GM21360 (cell line): ENCODE measurements at regions not wholly inside any gene's neighbourhood (a gene's known extent, or its start where the extent isn't known, plus 50 kb on each side); places are given as distances from the start of the nearest gene placed in this dataset.
A peak's percentile ranks its signal among the peaks of the same experiment; 100 is the strongest.
"Not testable (repeated sequence)": the region's sequence is repeated elsewhere in the genome, so short reads cannot be mapped to it uniquely, and the experiment has no call there.

Experiments used
- ATAC-seq: cut with Tn5 transposase; IDR thresholded peaks from one replicate; pipeline ENCODE4 v1.9.1; 2021; ENCODE audit warnings: mild to moderate bottlenecking, moderate library complexity; ENCODE audit not compliant: unreplicated experiment

DNA sequence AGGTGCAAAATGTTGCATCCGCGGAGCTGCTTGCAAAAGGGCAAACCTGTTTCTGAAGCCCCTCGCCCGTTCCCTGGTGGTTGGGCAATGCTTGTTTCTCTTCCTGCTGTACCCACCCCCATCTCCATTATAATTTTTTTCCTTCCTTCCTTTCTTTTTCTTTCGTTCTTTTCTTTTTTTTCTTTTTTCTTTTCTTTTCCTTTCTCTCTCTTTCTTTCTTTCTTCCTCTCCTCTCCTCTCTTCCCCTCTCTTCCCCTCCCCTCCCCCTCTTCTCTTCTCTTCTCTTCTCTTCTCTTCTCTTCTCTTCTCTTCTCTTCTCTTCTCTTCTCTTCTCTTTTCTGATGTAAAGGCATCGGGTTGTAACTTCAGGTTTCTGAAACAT lies 278.2 kb downstream of the GATA3 start:
- no peak for ATAC-seq

DNA sequence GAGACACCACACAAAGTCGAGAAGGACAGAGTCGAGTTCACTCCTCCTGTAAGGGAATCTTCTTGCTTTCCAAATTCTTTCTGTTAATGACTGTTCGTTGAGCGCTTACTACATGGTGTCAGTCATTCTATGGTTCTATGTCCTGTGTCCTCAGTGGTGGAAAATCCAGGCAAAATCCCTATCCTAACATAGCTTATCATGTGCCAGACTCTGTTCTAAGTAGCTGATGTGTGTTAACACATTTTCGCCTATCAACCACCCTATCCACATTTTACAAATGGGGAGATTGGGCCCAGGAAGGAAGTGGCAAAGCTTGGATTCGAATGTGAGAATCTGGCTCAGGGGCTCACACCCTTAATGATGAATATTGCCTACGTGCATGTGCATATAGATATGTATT lies 280.1 kb downstream of the GATA3 start:
- ATAC-seq, result no peak

DNA sequence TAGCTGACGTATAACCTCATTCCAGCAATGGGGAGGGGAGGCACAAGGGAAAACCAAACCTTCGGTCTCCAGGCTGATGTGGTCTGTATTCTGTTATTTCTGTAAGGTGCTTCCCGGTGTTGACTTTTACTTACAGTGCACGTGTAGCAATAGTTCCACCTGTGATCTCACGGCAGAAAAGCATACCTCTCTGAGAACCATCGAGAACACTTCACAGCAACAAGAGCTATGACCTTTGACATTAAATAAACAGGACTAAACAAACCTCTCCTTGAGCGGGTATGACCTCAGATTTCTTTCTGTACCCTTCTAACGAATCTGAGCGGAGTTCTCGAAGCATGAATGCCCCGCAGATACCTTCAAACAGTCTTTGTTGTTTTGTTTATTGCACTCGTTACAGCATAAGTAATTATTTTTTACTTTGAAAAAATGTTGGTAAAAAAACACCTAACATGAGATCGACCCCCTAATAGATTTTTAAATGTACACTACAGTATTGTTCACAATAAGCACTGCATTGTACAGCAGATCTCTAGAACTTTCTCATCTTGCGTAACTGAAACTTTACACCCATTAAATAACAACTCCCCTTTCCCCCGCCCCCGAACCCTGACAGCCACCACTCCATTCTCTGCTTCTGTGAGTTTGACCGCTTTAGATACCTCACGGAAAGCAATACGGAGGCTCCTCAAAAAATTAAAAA lies 282.3 kb downstream of the GATA3 start:
- ATAC-seq, result no peak

DNA sequence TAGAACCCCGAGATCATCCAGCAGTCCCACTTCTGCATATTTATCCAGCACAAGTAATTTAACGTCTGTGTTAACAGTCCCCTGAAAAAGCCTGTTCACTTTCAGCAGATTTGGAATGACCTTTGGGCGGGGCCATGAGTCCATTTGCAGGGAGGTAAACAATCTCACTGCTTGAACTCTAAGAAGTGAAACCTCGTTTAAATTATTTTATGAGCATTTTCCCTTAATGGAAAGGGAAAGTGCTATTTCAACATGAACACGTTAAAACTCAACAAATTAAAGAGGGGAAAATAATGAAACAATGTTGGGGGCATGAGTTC lies 282.8 kb downstream of the GATA3 start:
- no peak for ATAC-seq

DNA sequence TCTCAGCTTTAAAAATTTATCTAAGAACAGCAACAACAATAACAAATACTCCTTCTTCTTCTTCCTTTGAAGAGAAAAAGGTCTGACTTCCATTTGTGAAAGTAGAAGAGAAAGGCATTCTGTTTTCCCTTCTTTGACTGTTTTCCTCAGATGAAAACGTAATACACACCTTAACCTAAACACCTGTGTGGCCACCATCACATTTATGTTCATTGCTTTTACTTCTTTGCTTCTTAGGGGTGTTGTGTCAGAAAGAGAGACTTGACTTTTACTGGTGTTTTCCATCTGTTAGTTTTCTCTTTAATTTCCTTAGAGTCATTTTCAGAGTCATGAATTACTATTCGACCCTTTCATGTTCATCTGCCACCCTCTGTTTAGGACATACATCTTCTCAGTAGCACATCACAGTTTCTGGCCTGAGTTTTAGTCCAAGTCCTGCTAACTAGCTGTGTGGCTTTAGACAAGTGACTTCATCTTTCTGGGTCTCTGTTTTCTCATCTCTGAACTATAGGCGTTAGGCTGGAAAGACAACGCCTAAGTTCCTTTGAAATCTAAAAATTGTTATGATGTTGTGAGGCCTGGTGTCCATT lies 283.8 kb downstream of the GATA3 start:
- no peak for ATAC-seq

DNA sequence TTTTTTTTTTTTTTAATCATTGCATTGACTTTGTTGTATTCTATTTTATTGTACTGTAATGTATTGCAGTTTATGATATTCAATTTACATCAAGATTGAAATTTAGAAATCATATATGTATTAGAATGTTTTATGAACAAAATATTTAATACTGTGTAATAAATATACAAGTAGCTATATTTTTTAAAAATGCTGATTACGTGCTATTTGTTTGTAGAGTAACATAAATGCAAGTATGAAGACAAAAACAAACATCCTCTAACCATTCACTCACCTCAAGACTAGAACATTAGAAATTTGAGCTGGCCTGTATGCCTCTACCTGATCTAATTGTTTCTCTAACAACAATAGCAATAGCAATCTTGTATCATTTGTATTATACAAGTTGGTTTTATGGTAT lies 290.3 kb downstream of the GATA3 start:
- no peak for ATAC-seq

DNA sequence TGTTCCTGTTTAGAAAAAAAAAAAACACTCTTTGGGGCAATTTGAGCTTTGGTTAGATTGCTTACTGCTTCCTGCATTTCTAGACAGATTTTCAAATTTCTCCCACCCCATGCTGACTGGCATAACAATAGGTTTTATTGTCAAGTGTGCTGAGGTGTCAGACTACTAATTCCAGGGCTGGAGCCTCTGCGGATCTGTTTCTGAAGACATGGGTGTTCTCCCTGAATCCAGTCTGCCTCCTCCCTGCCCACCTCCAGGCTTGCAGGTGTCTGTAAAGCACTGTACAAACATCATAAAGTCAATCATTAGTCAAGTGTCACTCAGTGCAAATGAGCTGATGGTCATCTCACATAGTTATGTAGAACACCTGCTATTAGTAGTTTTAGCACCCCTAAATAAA lies 292.4 kb downstream of the GATA3 start:
- ATAC-seq, result no peak

DNA sequence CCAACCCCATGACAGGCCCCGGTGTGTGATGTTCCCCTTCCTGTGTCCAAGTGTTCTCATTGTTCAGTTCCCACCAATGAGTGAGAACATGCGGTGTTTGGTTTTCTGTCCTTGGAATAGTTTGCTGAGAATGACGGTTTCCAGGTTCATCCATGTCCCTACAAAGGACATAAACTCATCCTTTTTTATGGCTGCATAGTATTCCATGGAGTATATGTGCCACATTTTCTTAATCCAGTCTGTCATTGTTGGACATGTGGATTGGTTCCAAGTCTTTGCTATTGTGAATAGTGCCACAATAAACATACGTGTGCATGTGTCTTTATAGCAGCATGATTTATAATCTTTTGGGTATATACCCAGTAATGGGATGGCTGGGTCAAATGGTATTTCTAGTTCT lies 293.1 kb downstream of the GATA3 start:
- not testable (repeated sequence) for ATAC-seq

DNA sequence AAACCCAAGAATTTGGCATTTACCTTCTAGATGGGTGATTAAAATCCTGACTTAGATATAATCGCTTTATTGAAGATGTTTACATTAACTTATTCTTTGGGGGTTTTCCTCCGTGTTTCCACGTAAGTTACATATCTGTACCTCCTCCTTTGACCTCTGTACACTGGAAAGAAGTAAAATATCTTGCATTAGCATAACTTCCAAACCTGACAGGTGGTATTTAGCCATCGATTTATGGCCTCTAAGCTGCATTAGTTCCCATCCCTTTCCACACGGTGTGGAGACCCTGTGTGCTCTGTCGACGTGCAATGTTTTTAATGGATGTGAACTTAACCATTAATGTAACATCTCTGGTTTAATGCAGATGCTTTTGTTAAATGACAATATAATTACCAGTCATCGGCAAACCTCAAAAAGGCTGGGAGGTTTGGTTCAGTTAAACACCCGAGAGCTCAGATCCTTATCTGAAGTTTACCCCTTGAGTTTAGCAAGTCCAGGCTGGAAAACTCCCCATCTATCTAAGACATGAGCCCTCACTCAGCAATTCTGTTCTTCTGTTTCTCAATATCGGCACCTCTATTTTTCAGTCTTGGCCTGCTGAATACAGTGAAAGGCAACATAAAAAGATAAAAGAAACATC lies 295.2 kb downstream of the GATA3 start:
- no peak for ATAC-seq

DNA sequence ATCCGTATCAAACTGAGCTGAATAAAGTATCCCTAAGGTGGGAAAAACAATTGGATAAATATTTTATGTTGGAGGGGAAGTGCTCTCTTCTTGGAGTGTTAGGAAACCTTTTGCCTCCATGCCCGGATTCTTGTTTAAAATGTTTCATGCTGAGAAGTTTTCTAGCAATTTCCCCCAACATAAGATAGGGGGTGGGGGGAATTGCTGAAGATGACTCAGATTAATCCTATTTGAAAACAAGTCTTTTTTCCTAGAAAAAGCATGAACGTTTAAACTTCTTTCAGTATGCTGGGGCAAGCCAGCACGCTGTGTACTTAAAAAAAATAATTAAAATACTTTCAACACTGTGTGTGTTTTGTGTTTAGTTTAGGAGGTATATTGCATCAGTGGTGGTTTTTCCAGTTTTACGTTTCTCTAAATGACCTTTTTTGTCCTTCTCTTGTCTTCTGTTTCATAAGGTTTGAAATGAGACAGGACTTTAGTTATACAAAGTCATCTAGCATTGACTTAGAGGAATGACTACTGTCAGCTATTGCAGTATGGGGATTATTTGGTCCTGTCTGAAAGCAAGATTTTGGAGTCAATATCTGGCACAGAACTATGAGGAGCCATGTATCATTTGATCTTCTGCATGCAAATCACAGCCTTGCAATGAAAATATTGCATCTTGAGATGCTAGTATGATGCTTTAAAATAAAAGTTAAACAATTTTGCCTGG lies 295.9 kb downstream of the GATA3 start:
- no peak for ATAC-seq

DNA sequence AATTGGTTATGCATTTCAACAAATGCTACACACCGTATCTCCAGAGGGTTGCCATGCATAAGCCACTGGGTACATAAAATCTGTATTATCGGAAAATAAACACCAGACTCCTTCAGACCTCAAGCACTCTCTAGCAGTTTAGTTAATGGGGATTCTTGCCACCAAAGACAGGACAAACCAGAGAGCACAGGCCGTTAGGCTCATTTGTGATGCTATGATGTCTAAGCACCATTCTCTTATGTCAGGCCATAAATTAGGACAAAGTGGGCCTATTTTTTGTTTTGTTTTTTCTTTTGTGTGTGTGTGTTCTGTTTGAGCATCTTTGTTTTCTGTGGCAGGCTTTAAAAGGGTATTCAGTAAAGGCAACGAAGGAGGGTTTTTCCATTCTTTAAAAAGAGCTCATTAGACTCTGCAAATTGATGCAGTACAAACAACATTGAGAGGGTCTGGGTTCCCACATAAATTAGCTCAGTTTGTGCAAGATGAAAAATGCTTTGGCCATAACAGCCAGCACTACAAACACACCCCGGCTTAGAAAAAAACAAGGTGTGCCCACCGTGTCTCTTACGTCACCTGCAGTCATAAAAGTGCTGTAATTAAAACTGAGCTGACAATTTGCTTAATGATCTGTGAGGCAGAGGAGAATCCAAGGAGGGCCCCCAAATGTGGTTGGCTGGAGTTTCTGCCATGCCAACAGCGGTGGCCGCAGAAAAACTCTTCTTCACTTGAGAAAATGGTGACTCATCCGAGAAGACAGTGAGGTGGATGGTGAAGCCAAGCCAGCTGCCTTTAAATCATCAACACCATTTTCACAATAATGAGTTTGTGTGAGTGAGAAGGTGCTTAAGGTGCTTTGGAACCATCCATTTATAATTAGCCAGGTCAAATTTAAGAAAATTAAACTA lies 297.9 kb downstream of the GATA3 start:
- no peak for ATAC-seq

DNA sequence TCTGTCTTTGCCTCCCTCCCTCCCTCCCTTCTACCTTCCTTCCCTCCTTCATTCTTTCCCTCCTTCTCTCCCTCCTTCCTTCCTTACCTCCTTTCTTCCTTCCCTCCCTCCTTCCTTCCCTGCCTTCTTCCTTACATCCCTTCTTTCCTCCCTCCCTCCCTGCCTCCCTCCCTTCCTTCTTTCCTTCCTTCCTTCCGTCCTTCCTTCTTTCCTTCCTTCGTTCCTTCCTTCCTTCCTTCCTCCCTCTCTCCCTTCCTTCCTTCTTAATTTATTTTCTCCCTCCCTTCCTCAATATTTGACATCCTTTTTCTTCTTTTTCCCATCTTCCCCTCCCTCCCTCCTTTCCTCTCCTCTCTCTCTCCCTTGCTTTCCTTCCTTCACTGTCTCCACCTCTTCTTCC lies 301.8 kb downstream of the GATA3 start:
- ATAC-seq, result no peak

DNA sequence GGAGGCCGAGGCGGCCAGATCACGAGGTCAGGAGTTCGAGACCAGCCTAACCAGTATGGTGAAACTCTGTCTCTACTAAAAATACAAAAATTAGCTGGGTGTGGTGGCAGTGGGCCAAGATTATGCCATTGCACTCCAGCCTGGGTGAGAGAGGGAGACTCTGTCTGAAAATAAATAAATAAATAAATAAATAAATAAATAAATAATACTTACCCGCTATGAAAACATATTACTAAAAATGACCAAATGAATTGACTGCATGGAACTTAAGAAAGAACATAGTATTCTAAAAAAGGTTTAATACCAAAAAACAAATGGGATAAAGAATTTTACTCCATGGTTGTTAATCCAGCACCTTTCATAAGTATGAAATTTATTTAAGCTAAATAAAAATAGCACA lies 305.0 kb downstream of the GATA3 start:
- ATAC-seq, result no peak

DNA sequence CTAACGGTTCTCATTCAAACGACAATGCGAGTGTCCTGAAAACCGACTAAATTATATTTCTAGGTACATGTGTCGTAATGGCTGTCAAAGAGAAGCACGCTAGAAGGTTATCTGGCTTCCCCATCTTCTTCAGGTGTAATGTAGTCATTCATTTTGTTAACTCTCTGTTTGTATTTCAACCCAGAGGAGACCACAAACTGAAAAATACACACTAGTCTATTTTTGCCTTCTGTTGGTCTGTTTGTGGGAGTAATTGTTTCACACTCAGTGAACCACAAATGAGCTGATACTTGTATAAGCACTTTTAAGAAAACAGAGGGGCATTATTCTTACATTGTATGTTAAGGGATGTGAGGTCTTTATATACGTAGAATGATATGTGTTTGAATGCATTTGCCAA lies 305.9 kb downstream of the GATA3 start:
- no peak for ATAC-seq

DNA sequence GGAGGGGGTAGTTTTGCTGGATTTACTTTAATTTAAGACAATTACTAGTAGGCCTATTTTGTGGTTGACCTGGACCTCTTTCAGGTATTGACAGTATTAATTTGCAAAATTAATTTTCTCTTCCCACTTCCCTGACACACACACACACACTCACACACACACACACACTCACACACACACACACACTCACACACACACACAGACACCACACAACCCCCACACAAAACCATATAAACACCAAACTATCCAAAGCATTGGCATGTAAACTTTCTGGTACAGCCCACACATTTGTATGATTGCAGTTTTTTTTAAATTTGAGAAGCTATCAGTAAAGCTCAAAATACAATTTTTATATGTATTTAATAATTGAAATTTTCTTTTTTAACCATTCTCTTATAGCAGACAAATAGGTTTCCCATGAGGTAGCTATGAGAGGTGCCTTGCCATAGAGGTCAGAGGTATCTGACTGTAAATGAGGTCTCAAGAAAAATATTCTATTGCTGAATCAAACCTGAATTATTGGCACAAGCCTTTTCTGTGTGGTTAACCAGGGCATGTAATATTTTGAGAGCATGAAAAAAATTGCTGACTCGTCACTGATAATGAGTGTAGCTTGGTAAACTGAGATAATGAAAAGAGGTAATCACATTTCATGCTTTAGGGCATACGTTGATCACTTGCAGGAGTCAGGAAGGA lies 306.5 kb downstream of the GATA3 start:
- no peak for ATAC-seq

DNA sequence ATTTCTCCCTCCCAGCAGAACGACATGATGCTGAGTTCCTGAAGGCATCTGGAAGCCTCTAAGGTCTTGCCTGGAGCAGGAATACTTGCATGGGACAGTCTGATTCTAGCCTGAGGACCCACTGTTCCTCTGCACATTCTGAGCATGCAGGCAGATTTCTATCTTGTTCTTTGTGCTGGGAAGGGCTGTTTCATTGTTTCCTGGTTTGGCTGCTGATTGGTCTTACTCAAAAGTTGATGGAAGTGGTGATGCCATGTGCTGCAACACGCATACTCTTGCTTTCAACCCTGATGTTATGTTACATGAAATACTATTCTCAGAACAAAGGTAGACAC lies 307.0 kb downstream of the GATA3 start:
- ATAC-seq, result no peak

DNA sequence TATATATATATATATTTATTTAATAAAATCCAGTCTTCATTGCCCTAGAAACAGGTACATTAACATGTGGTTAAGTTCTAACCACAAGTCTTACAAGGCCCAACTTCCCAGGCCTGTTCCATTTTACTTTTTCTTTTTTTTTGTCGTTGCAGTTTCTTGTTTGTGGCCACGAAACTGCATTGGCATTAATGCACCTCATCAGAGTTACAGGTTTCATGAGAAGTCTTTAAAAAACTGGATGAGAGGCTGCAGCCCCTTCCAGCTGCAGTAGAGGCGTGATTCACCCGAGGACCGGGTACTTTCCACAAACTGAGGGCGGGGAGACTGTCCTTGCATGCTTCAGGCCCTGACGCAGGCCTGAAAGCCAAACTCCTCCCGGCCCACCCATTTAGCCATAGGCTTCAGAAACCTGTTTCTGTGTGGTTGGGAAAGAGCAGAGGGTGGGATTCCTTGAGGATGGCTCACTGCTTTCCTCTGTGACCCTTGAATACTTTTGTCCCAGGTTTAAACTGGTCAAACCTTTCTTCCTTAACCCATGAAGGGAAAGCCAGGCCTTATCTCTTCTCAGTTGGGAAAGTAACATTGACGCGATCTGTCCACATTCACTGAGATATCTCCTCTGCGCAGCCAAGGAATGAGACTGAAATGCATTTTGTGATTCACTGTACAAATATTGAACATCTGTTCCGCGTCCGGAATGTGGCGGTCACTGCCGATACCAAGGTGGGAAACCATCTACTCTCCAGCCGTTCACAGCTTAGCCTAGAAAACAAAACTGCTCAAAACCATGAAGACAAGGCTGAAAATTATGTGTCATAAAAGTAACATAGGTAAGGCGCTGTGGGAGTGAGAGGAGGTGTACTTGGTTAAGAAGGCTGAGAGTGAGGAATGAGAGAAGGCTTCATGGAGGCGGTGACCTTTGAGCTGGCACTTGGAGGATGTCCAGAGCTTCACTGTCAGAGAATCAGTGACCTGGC lies 311.7 kb downstream of the GATA3 start:
- no peak for ATAC-seq

DNA sequence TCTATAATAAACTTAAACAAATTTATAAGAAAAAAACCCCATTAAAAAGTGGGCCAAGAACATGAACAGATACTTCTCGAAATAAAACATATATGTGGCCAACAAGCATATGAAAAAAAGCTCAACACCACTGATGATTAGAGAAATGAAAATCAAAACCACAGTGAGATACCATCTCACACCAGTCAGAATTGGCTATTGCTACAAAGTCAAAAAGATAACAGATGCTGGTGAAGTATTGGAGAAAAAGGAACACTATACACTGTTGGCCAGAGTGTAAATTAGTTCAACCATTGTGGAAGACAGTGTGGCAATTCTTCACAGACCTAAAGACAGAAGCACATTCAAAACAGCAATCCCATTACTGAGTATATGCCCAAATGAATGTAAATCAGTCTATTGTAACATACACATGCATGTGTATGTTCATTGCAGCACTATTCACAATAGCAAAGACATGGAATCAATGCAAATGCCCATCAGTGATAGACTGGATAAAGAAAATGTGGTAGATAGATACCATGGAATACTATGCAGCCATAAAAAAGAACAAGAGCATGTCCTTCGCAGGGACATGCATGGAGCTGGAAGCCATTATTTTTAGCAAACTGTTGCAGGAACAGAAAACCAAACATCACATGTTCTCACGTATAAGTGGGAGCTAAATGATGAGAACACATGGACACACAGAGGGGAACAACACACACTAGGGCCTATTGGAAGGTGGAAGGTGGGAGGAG lies 313.4 kb downstream of the GATA3 start:
- not testable (repeated sequence) for ATAC-seq

DNA sequence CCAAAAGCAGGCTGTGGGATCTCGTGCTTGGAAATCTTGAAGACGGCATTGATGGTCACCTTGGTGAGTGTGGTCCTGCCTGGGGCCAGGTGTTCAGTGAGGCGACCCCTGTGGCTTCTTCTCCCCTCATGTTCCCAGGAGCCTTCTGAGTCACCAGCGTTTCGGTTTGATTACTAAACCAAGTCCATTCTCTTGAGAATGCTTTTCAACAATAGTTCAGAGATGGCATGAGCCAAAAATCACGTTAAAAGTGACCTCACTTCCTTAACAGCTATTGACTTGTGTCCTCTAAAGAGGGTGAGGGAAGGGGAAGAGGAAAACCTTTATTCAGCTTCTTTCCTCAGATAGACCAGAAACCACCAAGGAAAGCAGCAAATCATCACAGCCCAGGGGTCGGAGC lies 315.2 kb downstream of the GATA3 start:
- peak; percentile 71 for ATAC-seq
